Upper lobe of left lung (tissue), 4 donors: ENCODE measurements at regions not wholly inside any gene's neighbourhood (a gene's known extent, or its start where the extent isn't known, plus 50 kb on each side); places are given as distances from the start of the nearest gene placed in this dataset.

Experiments used
- CTCF ChIP-seq, 6 experiments: fragments of 450-650 bp in 4 of 6; fragments of 200-600 bp in 2 of 6; sonication (generic) in 2 of 6; IDR thresholded peaks; one replicate each; pipeline ENCODE4 v1.5.1; 2016 to 2019; ENCODE audit warnings: antibody characterized with exemption in 6 of 6
- POLR2A ChIP-seq, 4 donors: fragments of 450-650 bp; IDR thresholded peaks; one replicate each; pipeline ENCODE4 v1.5.1; 2016 to 2017; ENCODE audit warnings: antibody characterized with exemption in 4 of 4, mild to moderate bottlenecking in 2 of 4

GRCh38 chr12:18160901-18161300 is 70.9 kb upstream of the RERGL start:
- TF ChIP-seq POLR2A (IDR thresholded peaks at IDR 0.05), result no peak
- no peak for TF ChIP-seq CTCF (IDR thresholded peaks at IDR 0.05)
